Osteocyte (in vitro differentiated cells): ENCODE measurements at regions not wholly inside any gene's neighbourhood (a gene's known extent, or its start where the extent isn't known, plus 50 kb on each side); places are given as distances from the start of the nearest gene placed in this dataset.

Experiments
- DNase-seq: peaks from one replicate; pipeline ENCODE4 v3.0.0; 2021; ENCODE audit warnings: mixed read lengths; ENCODE audit not compliant: unreplicated experiment; ENCODE audit errors: extremely low spot score
- H3K27ac Mint-ChIP-seq: one replicate; pipeline ENCODE4 v1.8.0; 2021; ENCODE audit warnings: mild to moderate bottlenecking, mixed read lengths; ENCODE audit not compliant: unreplicated experiment
- H3K27me3 Mint-ChIP-seq: one replicate; pipeline ENCODE4 v1.8.0; 2021; ENCODE audit warnings: mixed read lengths; ENCODE audit not compliant: unreplicated experiment
- H3K36me3 Mint-ChIP-seq: one replicate; pipeline ENCODE4 v1.8.0; 2021; ENCODE audit warnings: mixed read lengths; ENCODE audit not compliant: unreplicated experiment
- H3K4me1 Mint-ChIP-seq: one replicate; pipeline ENCODE4 v1.8.0; 2021; ENCODE audit warnings: mixed read lengths; ENCODE audit not compliant: unreplicated experiment
- H3K4me3 Mint-ChIP-seq: one replicate; pipeline ENCODE4 v1.8.0; 2021; ENCODE audit warnings: mild to moderate bottlenecking, moderate library complexity, mixed read lengths; ENCODE audit not compliant: unreplicated experiment
- H3K9me3 Mint-ChIP-seq: one replicate; pipeline ENCODE4 v1.8.0; 2021; ENCODE audit warnings: mixed read lengths; ENCODE audit not compliant: unreplicated experiment
- CTCF ChIP-seq: fragments of 200-600 bp; sonication (generic); IDR thresholded peaks from 2 replicates; pipeline ENCODE4 v1.5.0; 2021; ENCODE audit warnings: antibody characterized with exemption, mild to moderate bottlenecking, moderate library complexity

- no peak overlapping the region for H3K27ac Mint-ChIP-seq
- no peaks in the 10 kb centered on the region for H3K27me3 Mint-ChIP-seq
- H3K4me3 Mint-ChIP-seq, result no peak overlapping the region
- TF ChIP-seq CTCF, result no peak
- peaks cover 3% of the 10 kb centered on the region for H3K4me1 Mint-ChIP-seq
- no peak for DNase-seq
- no peaks in the 10 kb centered on the region for H3K36me3 Mint-ChIP-seq
- H3K9me3 Mint-ChIP-seq, result peaks cover 31% of the 10 kb centered on the region
Measured at GRCh38 chr21:20108976-20109540, 889.2 kb upstream of the NCAM2 start.

GRCh38 chr21:20110368-20110767 is 887.8 kb upstream of the NCAM2 start:
- H3K9me3 Mint-ChIP-seq, result peaks cover 42% of the 10 kb centered on the region
- no peak for DNase-seq
- H3K36me3 Mint-ChIP-seq, result no peaks in the 10 kb centered on the region

GRCh38 chr21:20151741-20152140 is 846.5 kb upstream of the NCAM2 start:
- no peak for TF ChIP-seq CTCF
- H3K27me3 Mint-ChIP-seq, result no peaks in the 10 kb centered on the region
- H3K4me3 Mint-ChIP-seq, result no peak overlapping the region
- peaks cover 41% of the 10 kb centered on the region for H3K9me3 Mint-ChIP-seq
- H3K36me3 Mint-ChIP-seq, result no peaks in the 10 kb centered on the region
- H3K4me1 Mint-ChIP-seq, result no peaks in the 10 kb centered on the region
- H3K27ac Mint-ChIP-seq, result no peak overlapping the region
- DNase-seq, result no peak

More at GRCh38 chr21:20110368-20110767, 887.8 kb upstream of the NCAM2 start:
- Mint-ChIP-seq H3K27ac (no peak overlapping the region), H3K4me3 (no peak overlapping the region), H3K4me1 (peaks cover 3% of the 10 kb centered on the region), H3K27me3 (no peaks in the 10 kb centered on the region)
- TF ChIP-seq CTCF, result no peak

- Mint-ChIP-seq H3K36me3 (no peaks in the 10 kb centered on the region), H3K27me3 (peaks cover 2% of the 10 kb centered on the region), H3K27ac (no peak overlapping the region), H3K4me1 (no peaks in the 10 kb centered on the region), H3K4me3 (no peak overlapping the region), H3K9me3 (peaks cover 28% of the 10 kb centered on the region)
- TF ChIP-seq CTCF, result no peak
- no peak for DNase-seq
Measured at GRCh38 chr21:20163167-20163566, 835.0 kb upstream of the NCAM2 start.

GRCh38 chr21:20167059-20167458 is 831.1 kb upstream of the NCAM2 start:
- H3K27ac Mint-ChIP-seq, result no peak overlapping the region
- H3K4me1 Mint-ChIP-seq, result no peaks in the 10 kb centered on the region
- no peak for DNase-seq
- peaks cover 21% of the 10 kb centered on the region for H3K9me3 Mint-ChIP-seq
- H3K4me3 Mint-ChIP-seq, result no peak overlapping the region
- no peak for TF ChIP-seq CTCF
- H3K36me3 Mint-ChIP-seq, result no peaks in the 10 kb centered on the region
- H3K27me3 Mint-ChIP-seq, result peaks cover 2% of the 10 kb centered on the region
